Spleen (tissue), 11 donors: ENCODE measurements at regions not wholly inside any gene's neighbourhood (a gene's known extent, or its start where the extent isn't known, plus 50 kb on each side); places are given as distances from the start of the nearest gene placed in this dataset.

ENCODE experiments used
- DNase-seq: peaks from one replicate; pipeline ENCODE4 v3.0.0-alpha.2; 2020
- H3K27ac ChIP-seq, 8 donors: fragments of 200-600 bp; sonication (generic) in 7 of 8; 1 replicate in 4 of 8; 2 replicates in 4 of 8; pipeline versions ENCODE4 v1.5.0 to v1.8.0; 2016 to 2021; ENCODE audit warnings: inconsistent platforms in 4 of 8, mild to moderate bottlenecking in 4 of 8, moderate library complexity in 1 of 8
- H3K27me3 ChIP-seq, 7 donors: fragments of 200-600 bp; sonication (generic) in 6 of 7; replicated peaks in 1 of 7; 1 replicate in 4 of 7; 2 replicates in 3 of 7; pipeline versions ENCODE4 v1.5.0 to v1.8.0; 2016 to 2021; ENCODE audit warnings: inconsistent platforms in 3 of 7, mild to moderate bottlenecking in 1 of 7
- H3K36me3 ChIP-seq, 6 donors: fragments of 200-600 bp; sonication (generic) in 5 of 6; 1 replicate in 4 of 6; 2 replicates in 2 of 6; pipeline versions ENCODE4 v1.5.0 to v1.8.0; 2016 to 2021; ENCODE audit warnings: inconsistent platforms in 2 of 6
- H3K4me1 ChIP-seq, 6 donors: fragments of 200-600 bp; sonication (generic) in 5 of 6; 1 replicate in 3 of 6; 2 replicates in 3 of 6; pipeline versions ENCODE4 v1.5.0 to v1.8.0; 2016 to 2021; ENCODE audit warnings: inconsistent platforms in 3 of 6
- H3K4me3 ChIP-seq, 8 donors: fragments of 200-600 bp; sonication (generic) in 7 of 8; 1 replicate in 4 of 8; 2 replicates in 4 of 8; pipeline versions ENCODE4 v1.5.0 to v1.8.0; 2016 to 2021; ENCODE audit warnings: inconsistent platforms in 4 of 8, mild to moderate bottlenecking in 4 of 8, moderate library complexity in 2 of 8
- H3K9me3 ChIP-seq, 8 donors: fragments of 200-600 bp; sonication (generic) in 7 of 8; 1 replicate in 4 of 8; 2 replicates in 4 of 8; pipeline versions ENCODE4 v1.5.0 to v1.8.0; 2016 to 2021; ENCODE audit warnings: inconsistent platforms in 4 of 8
- CTCF ChIP-seq, 11 experiments: fragments of 200-600 bp in 7 of 11; fragments of 450-650 bp in 4 of 11; sonication (generic) in 4 of 11; IDR thresholded peaks in 8 of 11; conservative IDR thresholded peaks in 3 of 11; 1 replicate in 7 of 11; 2 replicates in 4 of 11; pipeline versions ENCODE4 v1.4.0 to v1.8.0; 2016 to 2021; ENCODE audit warnings: antibody characterized with exemption in 11 of 11, inconsistent platforms in 4 of 11, mild to moderate bottlenecking in 1 of 11
- POLR2A ChIP-seq, 3 donors: fragments of 450-650 bp; IDR thresholded peaks; one replicate each; pipeline ENCODE4 v1.5.1; 2017; ENCODE audit warnings: antibody characterized with exemption in 3 of 3, mild to moderate bottlenecking in 1 of 3
- POLR2AphosphoS5 ChIP-seq, 3 donors: sonication (generic); formaldehyde crosslinking; IDR thresholded peaks; one replicate each; pipeline ENCODE4 v1.5.1; 2017; ENCODE audit warnings: antibody characterized with exemption in 3 of 3
- WGBS, 5 donors: extraction: QIAGEN DNeasy Blood & Tissue Kit in 3 of 5; methylation state at CpG; one replicate each; pipeline versions ENCODE4 v1.1.5 to v1.1.7; 2013 to 2018; 5-methylcytosine and 5-hydroxymethylcytosine counted together
- intact Hi-C: fragments of 100-400 bp; cut with DNase I; formaldehyde crosslinking; loops from one replicate; pipeline ENCODE4 v1.15.0; 2023; ENCODE audit warnings: low total_unique reads
- donor health status: healthy with polysubstance abuse.
- donor health status: DM: no; HTN: no; CAD: no; lungs with moderate emphysema.
- donor health status: DM: no; HTN: no; CAD: no.
- donor health status: Bipolar disorder and iron deficiency.
- donor health status: healthy.
- donor health status: DM: no; HTN: no; CAD: no.
- donor health status: DM: yes; HTN: yes; CAD: no.

GRCh38 chr7:81627536-81628287 is 142.1 kb downstream of the HGF start:
- intact Hi-C loops, result no loop called here
- H3K9me3 ChIP-seq, result peaks cover 0 to 5% (median 0%) of the 10 kb centered on the region in 8 donors
- no peak for TF ChIP-seq POLR2AphosphoS5 (IDR thresholded peaks at IDR 0.05)
- no peak for TF ChIP-seq POLR2A (IDR thresholded peaks at IDR 0.05)
- no peak for TF ChIP-seq CTCF (IDR thresholded peaks at IDR 0.05 in 8 of 11, conservative IDR thresholded peaks at IDR 0.05 in 3 of 11)
- no peak overlapping the region for H3K4me3 ChIP-seq
- H3K4me1 ChIP-seq, result no peaks in the 10 kb centered on the region
- DNase-seq, result no peak
- no peaks in the 10 kb centered on the region for H3K27me3 ChIP-seq
- H3K36me3 ChIP-seq, result no peaks in the 10 kb centered on the region
- WGBS, 5 donors, result 80 to 87% (median 84%) methylated on average over 6 of the region's 6 CpGs
- no peak overlapping the region for H3K27ac ChIP-seq

GRCh38 chr7:81626008-81626407 is 143.8 kb downstream of the HGF start:
- 74 to 94% (median 84%) methylated on average over 1 of the region's 1 CpG for WGBS, 5 donors
- Histone ChIP-seq H3K27ac (no peak overlapping the region), H3K4me1 (no peaks in the 10 kb centered on the region), H3K9me3 (peaks cover 0 to 2% (median 0%) of the 10 kb centered on the region in 8 donors), H3K27me3 (no peaks in the 10 kb centered on the region), H3K4me3 (no peak overlapping the region), H3K36me3 (no peaks in the 10 kb centered on the region)
- no peak for DNase-seq
- TF ChIP-seq POLR2A (IDR thresholded peaks at IDR 0.05), result no peak
- no peak for TF ChIP-seq CTCF (IDR thresholded peaks at IDR 0.05 in 8 of 11, conservative IDR thresholded peaks at IDR 0.05 in 3 of 11)
- no peak for TF ChIP-seq POLR2AphosphoS5 (IDR thresholded peaks at IDR 0.05)
- intact Hi-C loops, result no loop called here

GRCh38 chr7:81624650-81625631 is 144.9 kb downstream of the HGF start:
- no peak overlapping the region for H3K27ac ChIP-seq
- no peaks in the 10 kb centered on the region for H3K4me1 ChIP-seq
- H3K27me3 ChIP-seq, result no peaks in the 10 kb centered on the region
- H3K36me3 ChIP-seq, result no peaks in the 10 kb centered on the region
- intact Hi-C loops, result no loop called here
- no peak overlapping the region for H3K4me3 ChIP-seq
- DNase-seq, result no peak
- no peak for TF ChIP-seq CTCF (IDR thresholded peaks at IDR 0.05 in 8 of 11, conservative IDR thresholded peaks at IDR 0.05 in 3 of 11)
- WGBS, 5 donors, result 78 to 87% (median 85%) methylated on average over 6 of the region's 6 CpGs
- no peaks in the 10 kb centered on the region for H3K9me3 ChIP-seq

GRCh38 chr7:81624021-81624592 is 145.7 kb downstream of the HGF start:
- no peak for DNase-seq
- Histone ChIP-seq H3K4me1 (no peaks in the 10 kb centered on the region), H3K4me3 (no peak overlapping the region), H3K9me3 (no peaks in the 10 kb centered on the region), H3K27me3 (no peaks in the 10 kb centered on the region), H3K27ac (no peak overlapping the region), H3K36me3 (no peaks in the 10 kb centered on the region)
- 82 to 96% (median 87%) methylated on average over 1 of the region's 1 CpG for WGBS, 5 donors
- intact Hi-C loops, result no loop called here
- TF ChIP-seq POLR2A (IDR thresholded peaks at IDR 0.05) (no peak), CTCF (IDR thresholded peaks at IDR 0.05 in 8 of 11, conservative IDR thresholded peaks at IDR 0.05 in 3 of 11) (no peak), POLR2AphosphoS5 (IDR thresholded peaks at IDR 0.05) (no peak)
